Hematopoietic multipotent progenitor cell treated with erythropoietin and hydrocortisone succinate and interleukin-3 and kit ligand, for 4 days (in vitro differentiated cells): ENCODE measurements at regions not wholly inside any gene's neighbourhood (a gene's known extent, or its start where the extent isn't known, plus 50 kb on each side); places are given as distances from the start of the nearest gene placed in this dataset.

Source experiments
- DNase-seq: peaks from one replicate; pipeline ENCODE4 v3.0.0-alpha.2; 2015

GRCh38 chr7:118298771-118299170, 74.3 kb downstream of the ANKRD7 start:
- DNase-seq, result no peak

- no peak for DNase-seq
Measured at GRCh38 chr7:118300177-118300576, 75.7 kb downstream of the ANKRD7 start.

DNA sequence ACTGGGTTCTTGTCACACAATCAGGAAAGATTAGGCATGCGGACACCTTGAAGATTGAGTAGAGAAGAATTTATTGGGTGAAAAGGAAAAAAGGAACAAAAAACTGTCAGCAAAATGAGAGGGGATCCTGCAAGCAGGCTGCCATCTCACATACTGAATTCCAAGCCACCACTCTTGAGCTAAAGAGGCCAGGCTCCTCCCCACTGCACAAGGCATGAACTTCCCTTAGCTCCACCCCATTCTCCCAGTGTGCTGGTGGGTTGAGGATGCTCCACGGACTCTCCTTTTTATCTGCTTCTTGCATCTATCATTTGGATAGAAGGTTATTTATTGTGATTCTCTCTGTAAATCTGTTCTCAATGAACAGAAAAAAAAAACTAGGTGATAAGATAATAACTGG, 79.6 kb downstream of the ANKRD7 start:
- no peak for DNase-seq

DNA sequence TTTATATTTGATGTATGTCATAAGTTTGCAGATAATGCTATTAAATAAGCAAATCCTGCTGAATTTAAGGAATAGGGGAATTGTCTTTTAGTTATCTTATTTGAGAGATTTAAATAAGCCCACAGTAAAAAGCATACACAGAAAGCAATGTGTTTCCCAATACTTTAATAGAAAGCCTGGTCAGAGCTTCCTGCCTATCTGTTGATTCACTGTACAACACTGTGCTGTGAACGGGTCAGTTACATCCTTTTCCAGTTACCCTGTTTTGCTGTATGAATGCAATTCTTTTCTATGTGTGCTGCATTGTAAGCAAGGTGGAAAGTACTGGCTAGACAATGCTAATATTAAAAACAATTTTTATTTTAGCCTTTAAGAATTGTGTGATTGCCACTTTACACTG, 81.2 kb downstream of the ANKRD7 start:
- DNase-seq, result peak; percentile 25

DNA sequence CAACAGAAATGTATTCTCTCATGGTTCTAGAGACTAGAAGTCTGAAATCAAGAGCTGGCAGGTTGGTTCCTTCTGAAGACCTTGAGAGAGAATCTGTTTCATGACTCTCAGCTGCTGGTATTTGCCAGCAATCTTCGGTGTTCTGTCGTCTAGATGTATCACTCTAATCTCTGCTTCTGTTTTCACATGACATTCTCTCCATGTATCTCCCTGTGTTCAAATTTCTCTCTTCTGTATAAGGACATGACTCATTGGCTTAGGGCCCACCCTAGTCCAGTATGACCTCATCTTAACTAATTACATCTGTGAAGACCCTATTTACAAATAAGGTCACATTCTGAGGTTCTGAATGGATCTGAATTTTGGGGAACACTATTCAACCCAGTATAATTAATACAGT, 82.3 kb downstream of the ANKRD7 start:
- DNase-seq, result no peak

GRCh38 chr7:118311121-118311836, 86.8 kb downstream of the ANKRD7 start:
- DNase-seq, result peak; percentile 80

DNA sequence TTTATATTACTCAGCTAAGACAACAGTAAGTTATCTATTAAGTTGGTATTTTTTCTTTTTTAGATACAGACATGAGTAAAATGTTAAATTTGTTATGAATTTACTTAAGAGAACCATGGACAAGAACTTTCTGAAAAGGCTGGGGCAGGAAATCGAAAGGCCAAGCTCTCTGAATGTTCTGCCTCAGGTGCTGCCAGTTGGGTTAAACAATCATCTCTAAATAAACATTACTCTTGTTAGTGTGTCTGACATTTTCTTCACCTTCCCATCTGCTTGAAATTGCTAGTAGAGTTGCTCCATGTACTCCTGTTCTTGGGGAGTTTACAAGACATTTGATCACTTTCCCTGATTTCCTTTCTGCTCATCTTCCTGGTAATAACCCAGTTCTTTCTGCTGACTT, 87.5 kb downstream of the ANKRD7 start:
- no peak for DNase-seq

GRCh38 chr7:118312966-118313365, 88.5 kb downstream of the ANKRD7 start:
- no peak for DNase-seq

GRCh38 chr7:118324790-118325449, 100.4 kb downstream of the ANKRD7 start:
- no peak for DNase-seq

DNA sequence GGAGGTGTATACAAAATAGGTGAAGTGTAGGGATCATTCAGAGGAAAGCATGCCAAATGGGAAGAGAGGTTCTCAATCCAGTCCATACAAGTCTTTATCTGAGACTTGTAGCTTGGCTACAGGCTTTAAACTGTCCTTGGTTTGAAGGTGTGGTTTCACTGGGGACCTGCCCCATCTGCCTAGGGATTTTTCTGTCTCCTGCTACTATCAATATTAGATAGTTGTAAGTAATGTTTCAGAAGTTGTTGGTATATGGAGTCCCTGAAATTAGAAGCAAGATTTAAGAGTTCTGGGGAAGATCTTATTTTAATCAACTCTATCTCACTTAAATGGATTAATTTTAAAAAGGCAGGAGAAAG, 100.9 kb downstream of the ANKRD7 start:
- no peak for DNase-seq

- DNase-seq, result no peak
Measured at GRCh38 chr7:118327174-118327573, 102.7 kb downstream of the ANKRD7 start.

DNA sequence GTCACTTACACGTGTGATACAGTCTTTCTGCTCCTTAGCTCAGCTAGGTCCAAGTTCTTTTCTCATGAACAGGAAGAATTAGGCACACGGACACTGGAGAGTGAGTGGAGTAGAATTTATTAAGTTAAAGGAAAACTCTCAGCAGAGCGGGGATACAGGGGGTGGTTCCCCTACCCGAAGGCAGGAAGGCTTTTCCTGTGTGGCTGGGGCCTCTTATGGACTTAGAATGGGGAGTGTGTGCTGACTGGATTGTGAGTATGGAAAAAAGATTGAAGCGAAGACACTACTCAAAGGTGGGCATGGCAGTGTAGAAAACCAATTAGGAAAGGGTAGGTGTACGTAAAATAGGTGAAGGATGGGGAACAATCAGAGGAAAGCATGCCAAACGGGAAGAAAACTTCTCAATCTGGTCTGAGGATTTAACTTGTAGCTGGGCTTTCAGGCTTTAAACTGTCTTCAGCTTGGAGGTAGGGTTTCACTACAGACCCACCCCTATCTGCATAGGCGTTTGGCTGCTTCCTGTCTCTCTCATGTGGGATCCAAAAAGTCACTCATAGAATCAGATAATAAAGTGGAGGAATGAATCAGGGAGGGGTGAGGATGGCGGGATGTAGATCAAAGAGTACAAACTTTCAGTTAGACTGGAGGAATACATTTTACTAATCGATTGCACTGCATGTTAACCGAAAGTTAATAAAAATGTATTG, 104.2 kb downstream of the ANKRD7 start:
- DNase-seq, result no peak

DNA sequence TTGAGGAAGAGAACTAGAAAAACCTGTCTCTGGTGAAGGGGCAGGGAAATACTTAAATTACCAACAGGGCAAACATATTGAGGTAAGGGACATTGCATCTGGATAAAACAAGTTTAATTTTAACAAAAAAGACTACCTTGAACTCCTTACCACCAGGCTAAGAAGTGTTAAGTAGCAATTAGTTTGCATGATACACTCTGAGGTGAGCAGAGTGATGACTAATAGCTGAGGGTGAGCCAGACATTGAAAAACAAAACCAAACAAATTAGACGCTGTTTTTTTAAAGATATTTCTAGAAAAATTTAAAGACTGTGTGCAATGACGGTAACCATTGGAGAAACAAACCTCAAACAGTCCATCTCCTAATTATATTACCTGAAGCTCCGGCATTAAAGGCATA, 105.9 kb downstream of the ANKRD7 start:
- no peak for DNase-seq

DNA sequence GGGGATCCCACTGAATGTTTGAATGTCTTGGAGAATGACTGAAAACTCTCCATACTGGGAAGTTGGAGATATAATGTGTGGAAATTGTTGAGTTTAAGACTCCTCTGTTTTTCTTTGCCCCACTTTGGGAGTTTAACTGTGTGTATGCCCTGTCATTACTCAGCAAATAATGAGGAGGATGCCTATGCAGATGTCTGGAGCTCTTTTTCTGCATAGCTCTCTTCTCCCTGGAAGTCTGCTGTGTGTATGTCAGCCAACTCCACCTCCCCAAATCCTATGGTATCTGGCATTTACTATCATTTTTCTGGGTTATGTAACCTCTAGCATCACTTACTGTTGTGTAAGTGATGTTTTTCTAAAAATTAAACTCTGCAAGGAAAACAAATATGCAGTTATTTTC, 122.2 kb downstream of the ANKRD7 start:
- no peak for DNase-seq

DNA sequence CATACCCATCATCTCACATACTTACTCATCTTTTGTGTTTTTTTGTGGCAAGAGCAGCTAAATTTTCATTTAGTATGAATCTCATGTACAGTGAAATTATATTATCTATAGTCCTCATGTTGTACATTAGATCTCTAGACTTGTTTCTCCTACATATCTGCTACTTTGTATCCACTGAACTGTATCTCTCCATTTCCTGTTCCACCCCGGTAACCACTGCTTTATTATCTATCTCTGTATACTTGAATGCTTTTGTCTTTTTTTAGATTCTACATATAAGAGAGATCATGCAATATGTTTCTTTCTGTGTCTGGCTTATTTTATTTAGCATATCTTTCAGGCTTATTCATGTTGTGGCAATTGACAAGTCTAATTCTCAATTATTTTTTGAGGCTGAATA, 125.1 kb downstream of the ANKRD7 start:
- DNase-seq, result no peak

- no peak for DNase-seq
Measured at GRCh38 chr7:118350260-118350659, 125.8 kb downstream of the ANKRD7 start.

- DNase-seq, result peak; percentile 71
Measured at GRCh38 chr7:118352867-118353453, 128.5 kb downstream of the ANKRD7 start.

- no peak for DNase-seq
Measured at GRCh38 chr7:118366363-118366762, 141.9 kb downstream of the ANKRD7 start.

DNA sequence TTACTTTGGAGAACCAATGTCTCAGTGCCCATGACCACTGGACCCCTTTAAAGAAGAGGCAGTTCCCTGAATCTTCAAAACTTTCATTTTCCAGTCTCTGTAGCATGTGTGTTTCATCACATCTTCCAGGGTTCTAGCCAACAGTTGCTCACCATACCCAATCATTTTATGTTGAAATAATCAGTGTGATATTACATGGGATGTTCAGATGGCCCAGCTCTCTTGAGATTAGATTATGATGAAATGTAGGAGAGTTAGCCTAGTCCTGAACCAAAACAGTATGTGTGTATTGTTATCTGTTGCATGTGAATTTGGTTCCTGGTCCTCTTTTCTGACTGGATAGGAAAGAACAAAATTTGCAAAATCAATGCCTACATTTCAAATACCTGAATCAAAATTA, 144.5 kb downstream of the ANKRD7 start:
- no peak for DNase-seq

- DNase-seq, result no peak
Measured at GRCh38 chr7:118369987-118370386, 145.5 kb downstream of the ANKRD7 start.

DNA sequence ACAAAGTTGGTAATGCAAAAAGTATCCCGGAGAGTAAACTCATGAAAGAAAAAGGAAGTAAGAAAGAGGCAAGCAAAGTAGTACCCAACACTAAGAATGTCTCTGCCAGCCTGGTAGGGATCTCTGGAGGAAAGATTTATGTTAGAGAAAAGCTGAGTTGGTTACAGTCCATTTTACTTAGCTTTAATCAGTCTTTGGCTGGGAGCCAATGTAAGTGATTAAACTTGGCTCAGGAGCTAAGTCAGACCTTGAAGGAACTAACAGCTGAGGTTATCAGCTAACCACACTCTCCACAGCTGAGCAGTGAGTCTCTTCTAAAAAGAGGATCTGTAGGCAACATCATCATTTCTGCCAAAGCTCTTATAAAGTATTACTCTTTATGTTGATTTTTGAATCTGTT, 148.0 kb downstream of the ANKRD7 start:
- DNase-seq, result peak; percentile 92

GRCh38 chr7:118389629-118390028, 165.1 kb downstream of the ANKRD7 start:
- no peak for DNase-seq

DNA sequence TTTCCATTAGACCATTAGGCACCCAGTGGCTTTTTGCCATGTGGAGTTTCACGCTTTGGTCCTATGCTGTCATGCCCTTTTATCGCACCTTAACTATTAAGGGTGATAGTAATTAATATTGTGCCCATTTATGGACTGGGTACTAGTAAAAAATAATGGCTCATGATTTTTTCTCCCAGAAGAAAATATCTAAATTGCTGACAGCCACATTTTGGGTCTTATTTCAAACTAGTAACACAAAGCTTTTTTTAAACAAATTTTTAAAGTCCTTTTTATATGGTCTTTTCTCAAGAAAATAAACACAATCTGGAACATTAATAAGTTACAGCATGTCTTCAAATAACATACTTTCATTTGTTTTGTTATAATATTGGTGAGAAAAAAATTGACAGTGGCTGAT, 179.7 kb downstream of the ANKRD7 start:
- no peak for DNase-seq

GRCh38 chr7:118418433-118418832, 193.9 kb downstream of the ANKRD7 start:
- no peak for DNase-seq
